Lower leg skin (tissue), 4 donors: ENCODE measurements at regions not wholly inside any gene's neighbourhood (a gene's known extent, or its start where the extent isn't known, plus 50 kb on each side); places are given as distances from the start of the nearest gene placed in this dataset.
"Not testable (repeated sequence)": the region's sequence is repeated elsewhere in the genome, so short reads cannot be mapped to it uniquely, and the experiment has no call there.

Experiments
- DNase-seq, 2 donors: peaks; one replicate each; pipeline ENCODE4 v3.0.0-alpha.2; 2019; ENCODE audit warnings: low spot score in 2 of 2
- H3K4me3 ChIP-seq: fragments of 200-600 bp; sonication (generic); 2 replicates; pipeline ENCODE4 v1.5.1; 2017; ENCODE audit warnings: mild to moderate bottlenecking, low read depth; ENCODE audit not compliant: poor library complexity, severe bottlenecking
- CTCF ChIP-seq, 3 donors: fragments of 450-650 bp; IDR thresholded peaks; one replicate each; pipeline ENCODE4 v1.5.1; 2016; ENCODE audit warnings: antibody characterized with exemption in 3 of 3, mild to moderate bottlenecking in 3 of 3, moderate library complexity in 2 of 3
- POLR2A ChIP-seq, 2 donors: fragments of 450-650 bp; IDR thresholded peaks; one replicate each; pipeline ENCODE4 v1.6.1; 2016 to 2017; ENCODE audit warnings: antibody characterized with exemption in 2 of 2, mild to moderate bottlenecking in 1 of 2, moderate library complexity in 1 of 2
- WGBS, 2 donors: methylation state at CpG; one replicate each; pipeline ENCODE4 v1.1.5; 2018; 5-methylcytosine and 5-hydroxymethylcytosine counted together
- intact Hi-C: fragments of 100-400 bp; cut with DNase I; formaldehyde crosslinking; loops from one replicate; pipeline ENCODE4 v1.15.0; 2023; ENCODE audit warnings: low total_unique reads

GRCh38 chr3:66839508-66839907 is 158.6 kb upstream of the KBTBD8 start:
- intact Hi-C loops: no loop called here
- no peak for DNase-seq
- WGBS, 2 donors: 72 to 73% methylated on average over 6 of the region's 6 CpGs
- TF ChIP-seq POLR2A (IDR thresholded peaks at IDR 0.05) (no peak), CTCF (IDR thresholded peaks at IDR 0.05) (no peak)
- H3K4me3 ChIP-seq: no peak overlapping the region

GRCh38 chr3:66842761-66843464 is 155.2 kb upstream of the KBTBD8 start:
- H3K4me3 ChIP-seq, intact Hi-C loops, DNase-seq: not testable (repeated sequence)
- 82% methylated on average over 18 of the region's 18 CpGs for WGBS, 2 donors

DNA sequence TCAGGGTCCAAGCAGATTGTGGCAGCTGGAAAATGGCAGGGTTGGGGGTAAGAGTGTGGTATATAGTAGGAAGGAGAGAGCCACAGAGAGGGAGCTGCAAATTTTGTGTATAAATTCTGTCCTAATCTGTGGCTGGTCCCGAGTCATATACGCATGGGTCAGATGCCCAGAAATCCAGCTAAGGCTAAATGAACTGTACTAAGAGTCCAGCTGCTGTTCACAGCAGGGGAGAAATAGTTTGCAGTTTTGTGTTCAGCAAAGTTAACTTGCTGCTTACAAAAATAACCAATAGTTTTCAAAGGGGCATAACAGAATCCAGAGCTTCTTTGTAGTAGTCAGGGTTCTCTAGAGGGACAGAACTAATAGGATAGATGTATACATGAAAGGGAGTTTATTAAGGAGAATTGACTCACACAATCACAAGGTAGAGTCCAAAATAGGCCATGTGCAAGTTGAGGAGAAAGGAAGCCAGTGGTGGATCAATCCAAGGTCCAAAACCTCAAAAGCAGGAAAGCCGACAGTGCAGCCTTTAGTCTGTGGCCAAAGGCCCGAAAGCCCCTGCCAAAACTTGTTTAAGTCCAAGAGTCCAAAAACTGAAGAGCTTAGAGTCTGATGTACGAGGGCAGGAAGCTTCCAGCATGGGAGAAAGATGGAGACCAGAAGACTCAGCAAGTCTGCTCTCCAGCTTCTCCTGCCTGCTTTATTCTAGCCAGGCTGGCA is 146.1 kb upstream of the KBTBD8 start:
- DNase-seq: no peak
- intact Hi-C loops: no loop called here

DNA sequence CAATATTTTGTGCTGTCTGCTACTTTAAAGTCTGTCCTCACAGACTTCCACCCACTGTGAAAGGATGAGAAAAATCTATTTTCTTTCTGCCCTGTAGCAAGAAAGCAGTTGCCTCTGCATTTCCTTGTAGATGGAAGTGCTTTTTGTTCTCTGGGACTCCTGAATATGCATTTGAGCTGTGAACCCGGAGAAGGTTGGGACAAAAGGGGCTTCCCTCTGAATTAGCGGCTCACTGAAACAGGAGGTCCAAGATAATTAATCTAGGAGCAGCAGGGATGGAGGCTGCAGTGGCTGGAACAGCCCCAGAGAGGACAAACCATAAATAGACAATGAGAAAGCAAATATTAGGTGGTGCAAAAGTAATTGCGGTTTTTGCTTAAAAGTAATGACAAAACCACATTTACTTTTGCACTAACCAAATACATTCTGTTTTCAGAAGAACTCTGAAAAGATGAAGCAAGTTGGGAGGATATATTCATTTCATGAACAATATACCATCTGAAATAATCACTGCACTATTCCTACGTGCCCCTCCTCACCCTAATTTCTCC is 143.4 kb upstream of the KBTBD8 start:
- intact Hi-C loops: no loop called here
- no peak overlapping the region for H3K4me3 ChIP-seq
- 61 to 68% methylated on average over 4 of the region's 4 CpGs for WGBS, 2 donors
- no peak for DNase-seq
- TF ChIP-seq POLR2A (IDR thresholded peaks at IDR 0.05) (no peak), CTCF (IDR thresholded peaks at IDR 0.05) (no peak)

More for the DNA sequence above, 146.1 kb upstream of the KBTBD8 start:
- H3K4me3 ChIP-seq: no peak overlapping the region
- no peak for TF ChIP-seq CTCF (IDR thresholded peaks at IDR 0.05)
- no peak for TF ChIP-seq POLR2A (IDR thresholded peaks at IDR 0.05)
- 72 to 81% methylated on average over 5 of the region's 5 CpGs for WGBS, 2 donors

DNA sequence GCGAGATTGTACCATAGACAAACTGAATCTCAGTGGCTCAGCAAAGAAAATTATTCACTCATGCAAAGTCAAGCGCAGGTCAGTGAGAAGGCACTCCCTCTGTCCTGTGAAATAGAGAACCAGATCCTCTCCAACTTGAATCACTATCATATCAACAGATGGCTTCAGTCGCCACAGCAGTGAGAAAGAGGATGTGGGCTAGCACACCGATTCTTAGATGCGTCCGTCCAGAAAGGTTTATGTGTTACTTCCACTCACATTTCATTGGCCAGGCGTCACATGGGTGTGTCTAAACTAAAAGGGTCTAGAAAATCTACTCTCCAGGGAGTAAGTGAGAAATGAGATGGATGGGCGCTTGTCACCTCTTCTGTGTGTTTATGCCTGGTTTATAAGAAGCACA is 141.6 kb upstream of the KBTBD8 start:
- no peak for DNase-seq
- WGBS, 2 donors: 81 to 86% methylated on average over 8 of the region's 8 CpGs
- TF ChIP-seq POLR2A (IDR thresholded peaks at IDR 0.05): no peak
- no peak for TF ChIP-seq CTCF (IDR thresholded peaks at IDR 0.05)
- H3K4me3 ChIP-seq: no peak overlapping the region
- intact Hi-C loops: no loop called here

- no peak for TF ChIP-seq CTCF (IDR thresholded peaks at IDR 0.05)
- TF ChIP-seq POLR2A (IDR thresholded peaks at IDR 0.05): no peak
- no peak overlapping the region for H3K4me3 ChIP-seq
- WGBS, 2 donors: 83 to 87% methylated on average over 12 to 15 of the region's 15 CpGs
- intact Hi-C loops: no loop called here
- DNase-seq: no peak
Observed at GRCh38 chr3:66858656-66859381, 139.3 kb upstream of the KBTBD8 start.
